ENCODE measurements at regions not wholly inside any gene's neighbourhood (a gene's known extent, or its start where the extent isn't known, plus 50 kb on each side); places are given as distances from the start of the nearest gene placed in this dataset.
"Not testable (repeated sequence)": the region's sequence is repeated elsewhere in the genome, so short reads cannot be mapped to it uniquely, and the experiment has no call there.

DNA sequence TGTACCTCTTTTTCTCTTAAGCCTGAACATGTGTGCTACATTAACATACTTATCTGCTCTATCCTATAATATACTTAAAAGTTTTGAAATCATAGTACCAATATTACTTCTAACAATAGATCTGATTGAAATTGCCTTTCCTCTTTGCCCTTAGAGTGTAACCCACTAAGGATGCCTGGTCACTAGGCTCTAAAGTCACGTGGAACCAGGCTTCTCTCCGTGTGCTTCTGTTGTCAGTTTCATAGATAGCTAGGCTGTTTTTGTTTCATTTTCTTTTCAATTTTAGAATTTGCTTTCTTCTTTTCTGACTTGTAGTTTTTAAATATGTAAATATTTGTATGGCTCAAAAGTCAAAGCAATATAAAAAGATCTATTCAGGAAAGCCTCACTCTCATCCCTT lies 100.5 kb upstream of the PZP start:
- H3K27me3 ChIP-seq; DNase-seq; H3K27ac ChIP-seq; H3K4me3 ChIP-seq; intact Hi-C loops (cut with DNase I; ENCODE audit: low total_unique reads); H3K4me1 ChIP-seq; H3K9me3 ChIP-seq: not testable (repeated sequence)
- H3K36me3 ChIP-seq, result peaks cover 0 to 11% (median 0%) of the 10 kb centered on the region in 3 donors

DNA sequence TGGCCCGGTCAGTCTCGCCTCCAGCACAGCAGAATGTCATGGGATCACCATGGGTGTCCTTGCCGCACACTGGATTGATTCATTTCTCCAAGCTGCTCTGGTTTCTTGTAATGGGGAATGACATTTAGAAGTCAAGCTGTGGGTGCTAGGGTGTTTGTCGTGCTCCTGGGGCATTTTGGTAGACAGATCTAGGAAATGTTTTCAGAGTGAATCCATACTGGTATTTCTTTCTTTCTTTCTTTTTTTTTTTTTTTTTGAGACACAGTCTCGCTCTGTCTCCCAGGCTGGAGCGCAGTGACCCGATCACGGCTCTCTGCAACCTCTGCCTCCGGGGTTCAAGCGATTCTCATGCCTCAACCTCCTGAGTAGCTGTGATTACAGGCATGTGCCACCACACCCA lies 100.0 kb upstream of the PZP start:
- DNase-seq; H3K4me3 ChIP-seq; H3K9me3 ChIP-seq; H3K4me1 ChIP-seq; intact Hi-C loops (cut with DNase I; ENCODE audit: low total_unique reads); H3K27ac ChIP-seq; H3K27me3 ChIP-seq: not testable (repeated sequence)
- H3K36me3 ChIP-seq, result peaks cover 0 to 11% (median 0%) of the 10 kb centered on the region in 3 donors

- H3K27ac ChIP-seq; intact Hi-C loops (cut with DNase I; ENCODE audit: low total_unique reads); DNase-seq; H3K27me3 ChIP-seq; H3K4me1 ChIP-seq; H3K4me3 ChIP-seq; H3K9me3 ChIP-seq: not testable (repeated sequence)
- peaks cover 0 to 11% (median 0%) of the 10 kb centered on the region in 3 donors for H3K36me3 ChIP-seq
Observed at GRCh38 chr12:9307255-9307654, 99.1 kb upstream of the PZP start.

DNA sequence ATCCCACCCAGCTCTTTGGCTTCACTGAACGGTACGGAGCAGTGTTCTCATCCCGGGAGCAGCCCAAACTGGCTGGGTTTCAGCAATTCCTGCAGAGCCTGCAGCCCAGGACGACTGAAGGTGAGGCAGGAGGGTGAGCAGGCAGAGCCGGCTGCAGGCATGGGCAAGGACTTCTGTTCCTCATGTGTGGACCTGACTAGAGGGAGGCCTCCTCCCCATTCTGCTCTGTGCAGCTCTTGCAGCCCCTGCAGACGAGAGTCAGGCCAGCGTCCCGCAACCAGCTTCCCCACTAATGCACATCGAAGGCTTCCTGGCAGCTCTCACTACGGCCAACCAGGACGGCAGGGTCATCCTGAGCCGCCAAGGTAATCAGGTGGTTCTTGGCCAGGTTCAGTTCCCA lies 97.8 kb upstream of the PZP start:
- H3K4me1 ChIP-seq; H3K27ac ChIP-seq; H3K27me3 ChIP-seq; intact Hi-C loops (cut with DNase I; ENCODE audit: low total_unique reads); H3K4me3 ChIP-seq; H3K9me3 ChIP-seq: not testable (repeated sequence)
- peak in 1 of 2 donors; percentile 10 for DNase-seq
- peaks cover 0 to 11% (median 0%) of the 10 kb centered on the region in 3 donors for H3K36me3 ChIP-seq

DNA sequence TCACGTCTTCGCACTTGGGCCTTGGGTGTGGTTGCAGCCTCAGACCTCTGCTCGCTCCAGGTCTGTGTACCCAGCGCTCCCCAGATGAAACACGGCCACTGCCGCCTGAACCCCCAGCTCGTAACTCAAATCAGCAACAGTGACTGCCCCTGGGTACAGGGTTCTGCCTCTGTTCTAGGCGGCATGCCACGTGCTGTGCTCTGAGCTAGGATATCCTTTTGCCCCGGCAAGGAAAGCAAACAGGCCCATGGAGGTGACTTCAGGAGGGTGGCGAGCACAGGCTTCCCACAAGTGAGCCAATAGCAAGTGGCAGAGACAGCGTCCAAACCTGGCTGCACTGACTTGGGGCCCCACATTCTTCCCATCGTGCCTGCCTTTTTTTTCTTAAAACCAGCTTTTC lies 96.3 kb upstream of the PZP start:
- H3K4me1 ChIP-seq; H3K9me3 ChIP-seq; H3K27ac ChIP-seq; H3K36me3 ChIP-seq; H3K27me3 ChIP-seq; intact Hi-C loops (cut with DNase I; ENCODE audit: low total_unique reads); H3K4me3 ChIP-seq: not testable (repeated sequence)
- DNase-seq, result peak in 1 of 2 donors; percentile 33

GRCh38 chr12:9295872-9296271 lies 87.7 kb upstream of the PZP start:
- H3K4me3 ChIP-seq; H3K9me3 ChIP-seq; intact Hi-C loops (cut with DNase I; ENCODE audit: low total_unique reads); H3K27ac ChIP-seq; H3K27me3 ChIP-seq; H3K4me1 ChIP-seq; DNase-seq; H3K36me3 ChIP-seq: not testable (repeated sequence)

DNA sequence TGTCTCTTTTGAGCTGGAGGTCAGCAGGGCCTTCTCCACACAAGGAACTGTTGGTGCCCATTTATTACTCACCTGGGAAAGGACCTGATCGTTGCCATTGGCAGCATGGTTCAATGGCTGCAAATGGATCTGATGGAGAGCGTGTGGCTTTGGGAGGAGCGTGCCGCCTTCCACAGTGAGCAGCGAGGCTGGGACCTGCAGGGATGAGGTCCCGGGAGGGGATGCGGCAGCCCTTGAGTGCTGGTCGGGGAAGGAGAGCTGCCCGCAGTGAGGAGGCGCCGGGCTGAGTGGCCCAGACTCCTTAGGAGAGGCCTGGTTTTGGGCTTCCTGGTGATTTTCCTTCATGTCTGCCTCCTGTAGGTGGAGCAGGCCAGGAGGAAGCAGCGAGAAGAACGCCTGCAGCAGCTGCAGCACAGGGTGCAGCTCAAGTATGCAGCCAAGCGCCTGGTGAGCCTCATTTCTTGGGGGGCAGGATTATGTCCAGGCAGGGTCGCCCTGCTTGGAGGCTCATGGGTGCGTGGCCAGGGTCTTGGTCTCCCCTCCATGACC lies 86.0 kb upstream of the PZP start:
- H3K27ac ChIP-seq; H3K9me3 ChIP-seq; H3K4me3 ChIP-seq; H3K36me3 ChIP-seq; H3K27me3 ChIP-seq; DNase-seq; H3K4me1 ChIP-seq; intact Hi-C loops (cut with DNase I; ENCODE audit: low total_unique reads): not testable (repeated sequence)

GRCh38 chr12:9293391-9293790 lies 85.2 kb upstream of the PZP start:
- H3K27ac ChIP-seq; H3K27me3 ChIP-seq; intact Hi-C loops (cut with DNase I; ENCODE audit: low total_unique reads); H3K36me3 ChIP-seq; H3K4me3 ChIP-seq; DNase-seq; H3K4me1 ChIP-seq; H3K9me3 ChIP-seq: not testable (repeated sequence)

DNA sequence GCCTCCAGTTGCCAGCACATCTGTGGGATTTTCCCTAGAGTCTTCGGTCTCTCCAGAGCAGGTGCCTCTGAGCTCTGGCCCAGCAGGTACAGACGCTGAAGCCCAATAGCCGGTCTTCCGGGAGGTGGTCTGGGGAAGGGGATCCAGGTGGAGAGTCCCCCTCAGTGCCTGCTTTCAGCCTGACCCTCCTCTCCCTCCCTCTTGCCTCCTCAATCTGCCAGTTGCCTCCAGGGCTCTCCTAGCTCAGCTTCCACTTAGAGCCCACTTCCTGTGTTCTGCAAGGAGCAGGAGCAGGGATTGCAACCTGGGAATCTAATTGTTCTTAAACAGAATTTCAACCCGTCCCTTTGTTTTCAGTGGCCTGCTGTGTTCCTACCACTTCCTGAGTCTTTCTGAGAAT lies 81.8 kb upstream of the PZP start:
- H3K36me3 ChIP-seq; DNase-seq; H3K4me1 ChIP-seq; intact Hi-C loops (cut with DNase I; ENCODE audit: low total_unique reads); H3K9me3 ChIP-seq; H3K27ac ChIP-seq; H3K27me3 ChIP-seq; H3K4me3 ChIP-seq: not testable (repeated sequence)

DNA sequence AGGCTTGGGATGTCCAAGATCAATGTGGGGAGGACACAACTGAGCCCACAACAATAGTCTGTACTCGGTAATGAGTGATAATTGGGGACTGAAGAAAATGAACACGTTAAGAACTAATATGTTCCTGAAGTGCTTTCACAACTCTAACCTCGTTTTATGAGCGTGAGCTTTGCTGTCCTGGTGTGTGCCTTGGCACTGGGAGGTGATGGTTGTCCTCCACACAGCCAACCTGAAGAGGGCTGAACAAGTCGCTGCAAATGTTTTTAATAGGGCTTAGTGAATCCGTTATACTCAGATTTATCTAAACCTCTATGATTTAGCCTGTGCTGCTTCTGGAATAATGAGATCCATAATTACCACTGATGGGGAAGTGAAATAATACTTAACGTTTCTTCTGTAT lies 76.5 kb upstream of the PZP start:
- H3K4me3 ChIP-seq; intact Hi-C loops (cut with DNase I; ENCODE audit: low total_unique reads); H3K36me3 ChIP-seq; H3K27me3 ChIP-seq; H3K4me1 ChIP-seq; H3K9me3 ChIP-seq; DNase-seq; H3K27ac ChIP-seq: not testable (repeated sequence)

DNA sequence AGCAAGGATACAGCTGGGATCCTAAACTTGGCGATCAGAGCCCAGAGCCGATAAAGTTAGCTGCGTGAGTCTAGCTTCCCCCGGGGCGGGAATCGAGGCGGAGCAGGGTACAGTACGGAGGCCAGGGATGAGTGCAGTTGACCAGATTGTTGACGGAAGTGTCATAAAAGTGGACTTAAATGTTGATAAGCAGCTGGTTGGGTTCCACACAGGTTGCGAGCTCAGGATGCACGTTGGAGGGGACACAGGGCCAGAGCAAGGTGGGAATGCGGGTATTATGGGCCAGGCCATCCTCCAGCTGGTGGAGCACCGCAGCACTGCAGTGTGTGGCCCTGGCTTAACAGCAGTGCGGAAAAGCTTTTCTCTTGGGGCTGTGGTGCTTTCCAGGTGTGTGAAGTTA lies 76.0 kb upstream of the PZP start:
- H3K36me3 ChIP-seq; intact Hi-C loops (cut with DNase I; ENCODE audit: low total_unique reads); H3K9me3 ChIP-seq; H3K4me1 ChIP-seq; DNase-seq; H3K27me3 ChIP-seq: not testable (repeated sequence)
- Histone ChIP-seq H3K4me3 (peak overlapping the region; percentile 51 to 53), H3K27ac (peak overlapping the region; percentile 37 to 55)

DNA sequence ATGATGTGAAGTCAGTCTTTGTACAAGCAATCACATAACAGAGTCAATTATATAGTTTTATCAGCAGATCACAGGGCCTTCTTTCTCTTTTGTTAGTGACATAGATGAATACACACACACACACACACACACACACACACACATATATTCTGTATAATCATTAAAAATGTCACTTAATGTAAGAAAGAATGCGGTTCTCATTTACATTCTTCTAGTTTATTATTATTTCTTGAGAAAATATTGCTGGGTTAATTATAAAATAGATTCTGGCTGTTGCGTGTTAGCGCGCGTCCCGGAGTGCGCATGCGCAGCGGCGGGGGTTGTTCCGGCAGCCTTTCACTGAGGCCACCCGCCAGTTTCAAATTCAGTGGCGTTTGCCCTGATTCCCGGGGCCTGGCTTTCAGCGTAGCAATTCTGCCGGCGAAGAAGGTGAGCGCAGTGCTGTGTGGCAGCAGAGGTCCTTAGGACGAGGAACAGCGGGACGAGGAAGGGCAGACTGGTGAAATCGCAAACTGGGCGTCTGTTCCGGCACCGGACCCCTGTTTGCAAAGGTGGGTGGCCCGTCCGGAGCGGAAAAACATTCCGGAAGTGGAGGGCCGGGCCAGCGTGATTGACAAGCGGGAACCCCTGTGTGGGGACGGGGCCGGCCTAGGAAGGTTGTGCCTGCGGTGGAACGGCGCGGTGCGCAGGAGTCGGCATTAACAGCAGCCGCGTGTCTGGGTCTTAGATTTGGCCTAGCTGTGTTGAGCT lies 75.3 kb upstream of the PZP start:
- H3K9me3 ChIP-seq; H3K4me1 ChIP-seq; H3K27me3 ChIP-seq; intact Hi-C loops (cut with DNase I; ENCODE audit: low total_unique reads); H3K36me3 ChIP-seq: not testable (repeated sequence)
- Histone ChIP-seq H3K4me3 (peak overlapping the region; percentile 51 to 53), H3K27ac (peak overlapping the region; percentile 17 to 53)
- DNase-seq, result peak; percentile 74 to 89
